Osteoblast (primary cell): ENCODE measurements at regions not wholly inside any gene's neighbourhood (a gene's known extent, or its start where the extent isn't known, plus 50 kb on each side); places are given as distances from the start of the nearest gene placed in this dataset.

Source experiments
- DNase-seq: peaks from one replicate; pipeline ENCODE4 v3.0.0; 2011; ENCODE audit warnings: low spot score, mixed read lengths; ENCODE audit not compliant: insufficient read length; ENCODE audit errors: missing footprints
- H2AFZ ChIP-seq: 2 replicates; pipeline ENCODE4 v1.6.0; 2011; ENCODE audit warnings: mild to moderate bottlenecking, low read length
- H3K27ac ChIP-seq: 2 replicates; pipeline ENCODE4 v1.5.1; 2011; ENCODE audit warnings: mild to moderate bottlenecking, low read depth, low read length, moderate library complexity
- H3K27me3 ChIP-seq: 2 replicates; pipeline ENCODE4 v1.6.0; 2012; ENCODE audit warnings: mild to moderate bottlenecking, control low read depth, inconsistent platforms, low read length, moderate library complexity; ENCODE audit not compliant: insufficient read depth
- H3K36me3 ChIP-seq: 2 replicates; pipeline ENCODE4 v1.5.1; 2011; ENCODE audit warnings: mild to moderate bottlenecking, low read length, control low read depth, moderate library complexity; ENCODE audit not compliant: insufficient read depth
- H3K4me1 ChIP-seq: 2 replicates; pipeline ENCODE4 v1.5.1; 2011; ENCODE audit warnings: mild to moderate bottlenecking, low read length, control low read depth, moderate library complexity; ENCODE audit not compliant: insufficient read depth
- H3K4me2 ChIP-seq: 2 replicates; pipeline ENCODE4 v1.6.0; 2011; ENCODE audit warnings: mild to moderate bottlenecking, low read length; ENCODE audit not compliant: insufficient read depth
- H3K4me3 ChIP-seq: fragments of 200-600 bp; sonication (generic); 3 replicates; pipeline ENCODE4 v1.5.1; 2012; ENCODE audit warnings: mild to moderate bottlenecking, low read length, inconsistent platforms; ENCODE audit not compliant: insufficient read depth
- H3K79me2 ChIP-seq: 2 replicates; pipeline ENCODE4 v1.6.0; 2012; ENCODE audit warnings: mild to moderate bottlenecking, low read length, control low read depth, inconsistent platforms; ENCODE audit not compliant: insufficient read depth
- H3K9me3 ChIP-seq: 2 replicates; pipeline ENCODE4 v1.5.1; 2011; ENCODE audit warnings: low read depth, low read length, control low read depth
- H4K20me1 ChIP-seq: 2 replicates; pipeline ENCODE4 v1.6.0; 2012; ENCODE audit warnings: mild to moderate bottlenecking, low read length, control low read depth; ENCODE audit not compliant: insufficient read depth
- TF ChIP-seq, protein P1 (sequence below): IDR thresholded peaks from 2 replicates; pipeline ENCODE4 v1.5.1; 2011; ENCODE audit warnings: mild to moderate bottlenecking, low read depth, low read length, moderate library complexity; ENCODE audit errors: extremely low read depth

GRCh38 chr12:114981036-114981435 lies 297.1 kb upstream of the TBX3 start:
- no peaks in the 10 kb centered on the region for H3K27me3 ChIP-seq
- no peaks in the 10 kb centered on the region for H3K79me2 ChIP-seq
- no peaks in the 10 kb centered on the region for H3K9me3 ChIP-seq
- no peak overlapping the region for H3K27ac ChIP-seq
- DNase-seq: peak; percentile 15
- H2AFZ ChIP-seq: no peak overlapping the region
- H3K4me3 ChIP-seq: no peak overlapping the region
- no peak overlapping the region for H3K4me2 ChIP-seq
- H3K36me3 ChIP-seq: no peaks in the 10 kb centered on the region
- H4K20me1 ChIP-seq: no peaks in the 10 kb centered on the region
- TF ChIP-seq, protein P1, sequence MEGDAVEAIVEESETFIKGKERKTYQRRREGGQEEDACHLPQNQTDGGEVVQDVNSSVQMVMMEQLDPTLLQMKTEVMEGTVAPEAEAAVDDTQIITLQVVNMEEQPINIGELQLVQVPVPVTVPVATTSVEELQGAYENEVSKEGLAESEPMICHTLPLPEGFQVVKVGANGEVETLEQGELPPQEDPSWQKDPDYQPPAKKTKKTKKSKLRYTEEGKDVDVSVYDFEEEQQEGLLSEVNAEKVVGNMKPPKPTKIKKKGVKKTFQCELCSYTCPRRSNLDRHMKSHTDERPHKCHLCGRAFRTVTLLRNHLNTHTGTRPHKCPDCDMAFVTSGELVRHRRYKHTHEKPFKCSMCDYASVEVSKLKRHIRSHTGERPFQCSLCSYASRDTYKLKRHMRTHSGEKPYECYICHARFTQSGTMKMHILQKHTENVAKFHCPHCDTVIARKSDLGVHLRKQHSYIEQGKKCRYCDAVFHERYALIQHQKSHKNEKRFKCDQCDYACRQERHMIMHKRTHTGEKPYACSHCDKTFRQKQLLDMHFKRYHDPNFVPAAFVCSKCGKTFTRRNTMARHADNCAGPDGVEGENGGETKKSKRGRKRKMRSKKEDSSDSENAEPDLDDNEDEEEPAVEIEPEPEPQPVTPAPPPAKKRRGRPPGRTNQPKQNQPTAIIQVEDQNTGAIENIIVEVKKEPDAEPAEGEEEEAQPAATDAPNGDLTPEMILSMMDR: no peak
- H3K4me1 ChIP-seq: no peaks in the 10 kb centered on the region

- H3K4me1 ChIP-seq: no peaks in the 10 kb centered on the region
- no peaks in the 10 kb centered on the region for H3K36me3 ChIP-seq
- TF ChIP-seq, protein P1: no peak
- H4K20me1 ChIP-seq: no peaks in the 10 kb centered on the region
- no peaks in the 10 kb centered on the region for H3K79me2 ChIP-seq
- DNase-seq: peak; percentile 17
- no peak overlapping the region for H3K27ac ChIP-seq
- H3K4me2 ChIP-seq: no peak overlapping the region
- no peak overlapping the region for H3K4me3 ChIP-seq
- H2AFZ ChIP-seq: no peak overlapping the region
- no peaks in the 10 kb centered on the region for H3K27me3 ChIP-seq
- no peaks in the 10 kb centered on the region for H3K9me3 ChIP-seq
Observed at GRCh38 chr12:114976959-114977358, 293.0 kb upstream of the TBX3 start.

DNA sequence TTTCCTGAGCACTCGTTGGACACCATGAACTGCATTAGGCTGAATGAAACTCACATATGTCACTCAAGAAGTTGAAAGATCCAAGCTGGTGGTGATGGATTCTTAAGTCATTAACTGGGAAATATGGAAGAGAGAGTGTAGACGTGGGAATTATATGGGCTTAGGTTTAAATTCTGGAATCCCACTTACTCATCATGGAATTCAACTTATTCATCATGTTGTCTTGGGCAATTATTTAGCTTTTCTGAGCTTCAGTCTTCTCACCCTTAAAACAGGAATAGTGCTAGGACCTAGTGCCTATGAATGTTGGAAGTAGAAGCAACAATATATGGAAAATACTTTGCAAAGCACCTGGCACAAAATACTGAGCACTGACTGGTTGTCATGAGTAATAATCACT lies 292.4 kb upstream of the TBX3 start:
- Histone ChIP-seq H3K4me1 (no peaks in the 10 kb centered on the region), H3K4me2 (no peak overlapping the region), H4K20me1 (no peaks in the 10 kb centered on the region), H3K36me3 (no peaks in the 10 kb centered on the region), H3K4me3 (no peak overlapping the region), H3K27ac (no peak overlapping the region), H2AFZ (no peak overlapping the region), H3K9me3 (no peaks in the 10 kb centered on the region), H3K27me3 (no peaks in the 10 kb centered on the region), H3K79me2 (no peaks in the 10 kb centered on the region)
- no peak for DNase-seq
- TF ChIP-seq, protein P1: no peak

DNA sequence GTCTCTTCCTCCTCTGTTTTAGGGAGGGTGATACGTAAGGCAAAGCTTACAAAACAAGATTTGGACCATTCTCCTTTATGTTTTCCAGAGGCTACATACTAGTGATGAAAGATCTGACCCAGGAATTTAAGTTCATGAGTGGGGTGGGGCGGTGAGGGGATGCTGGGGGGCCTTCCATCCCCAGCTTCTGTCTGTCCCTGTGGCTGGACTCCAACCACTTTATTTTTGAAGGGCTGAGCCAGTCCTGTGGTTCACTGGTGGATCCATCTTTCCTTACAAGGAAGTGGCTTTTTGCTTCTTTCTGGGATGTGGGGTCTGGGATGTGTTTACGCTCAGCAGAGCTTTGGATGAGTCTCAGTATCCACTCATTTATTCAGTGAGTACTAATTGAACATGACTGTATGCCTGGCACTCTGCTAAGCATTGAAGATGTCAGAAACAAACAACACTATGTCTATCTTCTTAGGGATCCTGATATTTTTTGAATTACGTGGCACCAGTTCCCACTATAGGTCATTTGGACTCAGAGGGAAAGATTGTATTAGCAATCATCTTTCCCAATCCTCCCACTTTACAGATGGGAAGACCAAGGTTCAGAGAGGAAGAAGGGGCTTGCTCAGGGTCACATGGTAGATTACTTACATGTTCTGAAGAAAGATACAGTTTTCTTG lies 291.8 kb upstream of the TBX3 start:
- Histone ChIP-seq H3K9me3 (no peaks in the 10 kb centered on the region), H2AFZ (no peak overlapping the region), H3K27me3 (no peaks in the 10 kb centered on the region), H3K79me2 (no peaks in the 10 kb centered on the region), H3K36me3 (no peaks in the 10 kb centered on the region), H3K27ac (no peak overlapping the region), H4K20me1 (no peaks in the 10 kb centered on the region), H3K4me3 (no peak overlapping the region), H3K4me2 (no peak overlapping the region), H3K4me1 (no peaks in the 10 kb centered on the region)
- TF ChIP-seq, protein P1: no peak
- no peak for DNase-seq
